ENCODE measurements at regions not wholly inside any gene's neighbourhood (a gene's known extent, or its start where the extent isn't known, plus 50 kb on each side); places are given as distances from the start of the nearest gene placed in this dataset.

GRCh38 chr7:21367537-21367936 is 60.3 kb upstream of the SP4 start:
- DNase-seq, result no peak

GRCh38 chr7:21368317-21368716 is 59.6 kb upstream of the SP4 start:
- no peak for DNase-seq

- no peak for DNase-seq
Measured at GRCh38 chr7:21370283-21370982, 57.5 kb upstream of the SP4 start.

- DNase-seq, result no peak
Measured at GRCh38 chr7:21371360-21371759, 56.5 kb upstream of the SP4 start.

- no peak for DNase-seq
Measured at GRCh38 chr7:21373031-21373430, 54.9 kb upstream of the SP4 start.

- no peak for DNase-seq
Measured at GRCh38 chr7:21374134-21374533, 53.7 kb upstream of the SP4 start.

- no peak for DNase-seq
Measured at GRCh38 chr7:21377545-21377944, 50.3 kb upstream of the SP4 start.

All from activated CD8-positive, alpha-beta memory T cell treated with anti-CD3 and anti-CD28 coated beads, Interleukin-2, amount 50 U/mL, for 48 hours (primary cell).